ENCODE measurements at regions not wholly inside any gene's neighbourhood (a gene's known extent, or its start where the extent isn't known, plus 50 kb on each side); places are given as distances from the start of the nearest gene placed in this dataset.

DNA sequence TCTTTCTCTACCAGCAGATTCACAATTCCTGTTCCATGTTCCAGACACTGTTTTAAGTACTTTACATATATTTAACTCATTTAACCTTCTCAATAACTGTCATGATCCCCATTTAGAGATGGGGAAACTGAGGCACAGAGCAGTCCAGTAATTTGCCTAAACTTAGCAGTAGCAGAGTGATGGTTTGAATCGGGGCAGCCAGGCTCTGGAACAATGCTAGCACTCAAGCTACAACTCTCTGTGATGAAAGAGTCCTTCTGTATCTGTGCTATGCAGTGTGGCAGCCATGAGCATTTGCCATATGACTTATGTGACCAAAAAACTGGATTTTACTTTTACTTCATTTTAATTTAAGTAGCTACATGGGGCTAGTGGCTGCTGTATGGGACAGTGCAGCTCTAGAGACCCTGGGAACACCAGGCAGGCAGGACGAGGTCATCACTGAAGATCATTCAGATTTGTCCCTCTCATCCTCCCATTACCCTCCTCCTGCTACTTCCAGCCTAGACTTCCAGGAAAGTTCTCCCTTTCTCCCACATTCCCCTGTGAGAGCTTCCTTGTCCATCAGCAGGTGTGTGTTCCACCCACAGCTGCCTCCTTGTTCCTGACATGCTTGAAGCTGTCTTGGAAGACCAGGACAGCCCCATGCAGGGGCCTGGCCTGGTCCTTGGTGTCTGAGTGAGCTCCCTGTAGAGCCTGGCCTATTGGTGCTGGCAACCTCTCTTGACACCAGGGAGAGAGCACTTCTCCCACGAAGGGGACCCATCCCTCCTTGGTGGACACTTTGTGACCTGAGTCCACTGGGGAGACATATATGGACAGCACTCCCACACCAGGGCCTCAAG lies 157.0 kb downstream of the MRPL14 start:
- Mint-ChIP-seq H3K27ac (no peak overlapping the region), H3K27me3 (peaks cover 15% of the 10 kb centered on the region), H3K9me3 (no peaks in the 10 kb centered on the region), H3K4me1 (no peaks in the 10 kb centered on the region), H3K36me3 (ENCODE audit: low read depth) (no peaks in the 10 kb centered on the region), H3K4me3 (no peak overlapping the region)
- ChIA-PET CTCF (no interaction called here), POLR2A (no interaction called here)
- DNase-seq, result peak; percentile 12

DNA sequence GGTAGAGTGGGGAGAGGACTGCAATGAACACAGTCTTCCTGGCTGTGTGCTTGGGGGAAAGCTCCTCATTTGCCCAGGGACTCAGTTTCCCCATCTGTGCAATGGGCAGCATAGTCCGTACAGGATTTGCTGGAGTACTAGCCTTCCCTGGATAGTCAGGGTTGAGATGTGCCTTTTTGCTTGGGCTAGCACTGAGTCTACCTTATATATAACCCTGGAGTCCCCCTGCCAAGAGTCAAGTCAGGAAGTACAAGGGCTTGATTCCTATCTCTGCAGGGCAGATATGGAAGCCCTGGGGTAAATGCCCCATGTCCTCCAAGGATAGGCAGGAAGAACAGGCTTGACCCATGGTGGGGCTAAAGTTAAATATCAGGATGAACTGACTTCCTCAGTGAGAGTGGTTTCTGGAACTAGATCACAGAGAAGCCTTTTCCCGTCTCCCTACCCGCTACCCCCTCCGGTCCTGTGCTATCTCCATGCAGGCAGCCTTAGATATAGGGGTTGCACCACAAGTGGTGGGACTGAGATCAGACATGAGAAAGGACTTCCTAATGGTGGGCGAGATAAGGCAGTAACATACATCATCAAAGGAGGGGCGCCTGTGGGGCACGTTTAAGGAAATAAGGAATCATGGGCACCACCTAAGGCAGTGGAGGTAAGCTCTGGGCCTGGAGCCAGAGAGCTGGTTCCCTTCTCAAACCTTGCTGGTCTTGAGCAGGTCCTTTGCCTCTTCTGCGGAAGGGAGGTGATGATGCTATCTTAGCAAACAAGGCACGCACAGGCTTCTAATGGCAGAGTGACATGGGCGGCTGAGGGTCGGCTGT lies 157.9 kb downstream of the MRPL14 start:
- H3K27me3 Mint-ChIP-seq, result peaks cover 6% of the 10 kb centered on the region

DNA sequence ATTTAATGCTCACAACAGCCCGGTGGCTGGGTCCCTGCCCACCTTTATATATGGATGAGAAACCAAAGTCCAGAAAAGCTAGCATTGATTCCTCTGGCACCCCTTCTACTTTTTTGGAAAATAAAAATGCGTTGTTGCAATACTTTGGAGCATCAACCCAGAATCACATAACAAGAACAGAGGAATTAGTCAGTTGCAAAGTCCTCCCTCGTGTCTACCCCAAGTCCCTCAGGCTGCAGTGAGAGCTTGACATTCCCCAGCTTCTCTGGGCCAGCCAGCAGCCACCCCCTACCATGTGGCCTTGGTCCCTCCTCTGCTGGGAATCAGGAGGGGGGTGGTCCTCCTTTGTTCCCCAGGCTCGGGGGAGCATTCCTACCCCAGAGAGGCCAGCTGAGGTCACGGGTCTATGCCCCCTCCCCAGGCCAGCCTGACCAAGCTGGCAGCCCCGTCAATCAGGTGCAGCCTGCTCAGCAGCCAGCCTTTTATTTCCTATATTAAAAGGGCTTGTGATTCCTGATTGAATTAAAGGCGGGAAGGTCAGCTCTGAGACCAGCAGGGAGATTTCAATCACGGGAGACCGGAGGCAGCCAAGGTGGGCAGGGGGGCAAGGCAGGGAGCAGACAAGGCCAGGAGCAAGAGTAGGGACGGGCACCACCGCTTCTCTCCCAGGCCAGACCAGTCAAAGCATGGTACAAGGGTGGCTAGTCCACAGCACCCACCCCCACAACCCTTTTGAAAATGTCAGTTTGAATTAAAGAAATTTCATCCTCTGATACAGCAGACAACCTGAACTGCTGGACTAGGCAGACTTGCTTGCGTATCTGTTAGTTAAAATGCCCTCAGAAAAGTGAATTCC lies 158.9 kb downstream of the MRPL14 start:
- CTCF ChIA-PET, result interaction anchor here (1.0 kb wide), 1 partner anchor 111 kb away, joined by 3 read pairs; no protein-coding TSS in a partner anchor
- Mint-ChIP-seq H3K27me3 (no peaks in the 10 kb centered on the region), H3K4me3 (no peak overlapping the region), H3K27ac (no peak overlapping the region), H3K4me1 (no peaks in the 10 kb centered on the region), H3K36me3 (ENCODE audit: low read depth) (no peaks in the 10 kb centered on the region), H3K9me3 (no peaks in the 10 kb centered on the region)
- POLR2A ChIA-PET, result no interaction called here
- DNase-seq, result peak; percentile 12

More for the DNA sequence above, 157.9 kb downstream of the MRPL14 start:
- CTCF ChIA-PET, result no interaction called here
- POLR2A ChIA-PET, result no interaction called here
- no peak overlapping the region for H3K27ac Mint-ChIP-seq
- H3K4me3 Mint-ChIP-seq, result no peak overlapping the region
- H3K36me3 Mint-ChIP-seq (ENCODE audit: low read depth), result no peaks in the 10 kb centered on the region
- peak; percentile 9 for DNase-seq
- no peaks in the 10 kb centered on the region for H3K9me3 Mint-ChIP-seq
- no peaks in the 10 kb centered on the region for H3K4me1 Mint-ChIP-seq

DNA sequence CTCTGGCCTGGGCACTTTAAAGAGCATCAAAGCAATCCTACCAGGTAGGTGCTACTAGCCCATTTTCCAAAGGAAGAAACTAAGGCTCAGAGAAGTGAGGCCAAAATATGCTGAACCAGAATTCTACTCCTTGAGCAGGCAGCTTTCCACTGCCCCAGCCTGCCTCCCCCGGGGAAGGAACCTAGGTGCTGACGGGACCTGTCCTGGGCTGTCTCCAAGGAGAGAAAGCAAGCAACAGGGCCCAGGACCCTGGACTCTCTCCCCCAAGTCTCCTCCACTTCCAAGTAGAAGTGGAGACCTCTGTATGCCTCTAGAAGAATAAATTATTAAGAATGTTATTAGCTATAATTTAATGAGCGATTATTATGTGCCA lies 159.5 kb downstream of the MRPL14 start:
- Mint-ChIP-seq H3K4me3 (no peak overlapping the region), H3K27ac (no peak overlapping the region), H3K4me1 (no peaks in the 10 kb centered on the region), H3K36me3 (ENCODE audit: low read depth) (no peaks in the 10 kb centered on the region), H3K27me3 (no peaks in the 10 kb centered on the region), H3K9me3 (no peaks in the 10 kb centered on the region)
- ChIA-PET CTCF (interaction anchor here (1.0 kb wide), 1 partner anchor 111 kb away, joined by 3 read pairs; no protein-coding TSS in a partner anchor), POLR2A (no interaction called here)
- DNase-seq, result no peak

DNA sequence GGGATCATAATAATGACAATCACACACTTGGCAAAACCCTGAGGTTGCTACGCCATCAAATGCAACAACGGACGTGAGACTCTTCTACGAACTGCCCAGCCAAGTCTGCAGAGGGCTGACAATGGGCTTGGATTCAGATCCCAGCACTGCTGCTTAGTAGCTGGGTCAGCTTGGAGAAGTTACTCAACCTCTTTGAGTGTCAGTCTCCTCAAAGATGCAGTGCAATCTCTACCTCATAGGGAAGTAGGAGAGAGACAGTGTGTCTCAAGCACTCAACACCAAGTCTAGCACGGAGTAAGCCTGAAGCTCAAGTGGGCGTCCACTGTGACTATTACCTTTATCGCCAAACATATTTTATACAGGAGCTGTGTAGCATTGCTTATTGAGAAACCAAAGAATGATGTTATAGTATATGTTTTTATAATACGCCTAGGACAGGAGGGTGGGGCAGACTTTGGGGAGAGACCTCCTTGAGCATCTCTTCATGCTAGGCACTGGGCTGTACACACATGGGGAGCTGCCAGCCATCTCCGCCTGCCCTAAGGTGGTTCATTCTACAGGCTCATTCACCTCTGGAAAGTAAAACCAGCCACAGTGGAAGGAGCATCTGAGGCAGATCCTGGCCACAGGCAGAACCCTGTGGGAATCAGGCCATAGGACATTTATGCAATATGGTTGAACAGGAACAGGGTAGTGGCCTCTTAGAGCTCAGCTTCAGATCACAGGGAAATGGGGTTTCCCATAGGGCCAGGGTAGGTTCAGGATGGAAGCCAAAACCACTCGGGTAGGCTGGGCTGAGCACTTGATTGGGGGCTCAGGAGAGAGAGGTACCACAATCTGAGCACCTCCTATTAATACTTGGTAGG lies 160.2 kb downstream of the MRPL14 start:
- ChIA-PET POLR2A (no interaction called here), CTCF (interaction anchor here (1.0 kb wide), 1 partner anchor 112 kb away, joined by 3 read pairs; no protein-coding TSS in a partner anchor)
- H3K9me3 Mint-ChIP-seq, result no peaks in the 10 kb centered on the region
- no peaks in the 10 kb centered on the region for H3K36me3 Mint-ChIP-seq (ENCODE audit: low read depth)
- H3K27ac Mint-ChIP-seq, result no peak overlapping the region
- H3K27me3 Mint-ChIP-seq, result no peaks in the 10 kb centered on the region
- no peaks in the 10 kb centered on the region for H3K4me1 Mint-ChIP-seq
- no peak overlapping the region for H3K4me3 Mint-ChIP-seq
- DNase-seq, result peak; percentile 13

DNA sequence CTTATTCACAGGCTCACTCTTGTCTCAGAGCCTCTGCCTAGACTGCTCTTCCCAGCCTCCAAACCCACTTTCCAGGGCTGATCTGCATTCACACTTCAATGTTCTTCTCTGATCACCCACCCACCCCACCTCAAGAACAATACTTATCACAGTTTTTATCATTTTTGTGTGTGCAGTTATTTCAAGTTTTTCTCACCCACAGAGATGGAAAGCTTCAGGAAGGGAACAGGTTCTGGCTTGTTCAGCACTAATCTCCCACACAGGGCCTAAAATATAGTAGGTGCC lies 160.9 kb downstream of the MRPL14 start:
- H3K4me1 Mint-ChIP-seq, result no peaks in the 10 kb centered on the region
- no peak overlapping the region for H3K4me3 Mint-ChIP-seq
- POLR2A ChIA-PET, result no interaction called here
- H3K27me3 Mint-ChIP-seq, result peaks cover 6% of the 10 kb centered on the region
- no peaks in the 10 kb centered on the region for H3K36me3 Mint-ChIP-seq (ENCODE audit: low read depth)
- no peaks in the 10 kb centered on the region for H3K9me3 Mint-ChIP-seq
- CTCF ChIA-PET, result no interaction called here
- DNase-seq, result no peak
- H3K27ac Mint-ChIP-seq, result no peak overlapping the region

DNA sequence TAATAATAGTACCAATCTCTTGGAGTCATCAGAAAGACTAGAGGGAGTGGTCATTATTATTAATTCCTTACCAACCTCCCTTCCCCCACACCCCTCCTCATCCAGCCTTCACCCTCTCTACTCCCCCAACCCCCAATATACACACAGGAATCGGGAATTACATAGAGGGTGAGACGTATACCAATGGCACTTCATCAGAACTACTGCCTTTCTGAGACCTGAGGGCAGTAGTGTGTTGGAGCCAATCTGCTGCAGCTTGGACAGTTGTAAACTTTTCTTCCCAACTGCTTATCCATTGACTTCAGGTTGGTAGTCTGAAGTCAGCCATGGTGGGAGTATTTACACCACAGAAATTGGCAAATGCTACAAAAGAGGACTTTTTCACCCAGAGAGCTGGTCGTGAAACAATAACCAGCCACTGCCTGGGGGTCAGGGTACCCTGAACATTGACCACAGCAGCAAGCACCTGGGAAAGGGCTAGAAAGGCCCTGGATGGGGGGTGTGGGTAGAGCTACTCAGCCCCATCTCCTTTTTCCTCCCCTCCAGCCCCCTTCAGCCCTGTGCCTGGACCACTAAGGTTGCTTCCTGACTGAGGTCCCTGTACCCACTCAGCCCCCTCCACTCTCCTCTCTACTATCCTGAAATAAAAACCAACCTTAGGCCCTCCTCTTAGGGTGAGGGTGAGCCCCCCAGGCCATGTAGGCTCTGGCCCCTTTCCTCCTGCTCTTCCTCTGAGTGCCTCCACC lies 161.5 kb downstream of the MRPL14 start:
- POLR2A ChIA-PET, result no interaction called here
- CTCF ChIA-PET, result no interaction called here
- H3K4me1 Mint-ChIP-seq, result no peaks in the 10 kb centered on the region
- no peak overlapping the region for H3K27ac Mint-ChIP-seq
- H3K4me3 Mint-ChIP-seq, result no peak overlapping the region
- peak; percentile 6 for DNase-seq
- no peaks in the 10 kb centered on the region for H3K9me3 Mint-ChIP-seq
- H3K36me3 Mint-ChIP-seq (ENCODE audit: low read depth), result no peaks in the 10 kb centered on the region
- peaks cover 10% of the 10 kb centered on the region for H3K27me3 Mint-ChIP-seq

DNA sequence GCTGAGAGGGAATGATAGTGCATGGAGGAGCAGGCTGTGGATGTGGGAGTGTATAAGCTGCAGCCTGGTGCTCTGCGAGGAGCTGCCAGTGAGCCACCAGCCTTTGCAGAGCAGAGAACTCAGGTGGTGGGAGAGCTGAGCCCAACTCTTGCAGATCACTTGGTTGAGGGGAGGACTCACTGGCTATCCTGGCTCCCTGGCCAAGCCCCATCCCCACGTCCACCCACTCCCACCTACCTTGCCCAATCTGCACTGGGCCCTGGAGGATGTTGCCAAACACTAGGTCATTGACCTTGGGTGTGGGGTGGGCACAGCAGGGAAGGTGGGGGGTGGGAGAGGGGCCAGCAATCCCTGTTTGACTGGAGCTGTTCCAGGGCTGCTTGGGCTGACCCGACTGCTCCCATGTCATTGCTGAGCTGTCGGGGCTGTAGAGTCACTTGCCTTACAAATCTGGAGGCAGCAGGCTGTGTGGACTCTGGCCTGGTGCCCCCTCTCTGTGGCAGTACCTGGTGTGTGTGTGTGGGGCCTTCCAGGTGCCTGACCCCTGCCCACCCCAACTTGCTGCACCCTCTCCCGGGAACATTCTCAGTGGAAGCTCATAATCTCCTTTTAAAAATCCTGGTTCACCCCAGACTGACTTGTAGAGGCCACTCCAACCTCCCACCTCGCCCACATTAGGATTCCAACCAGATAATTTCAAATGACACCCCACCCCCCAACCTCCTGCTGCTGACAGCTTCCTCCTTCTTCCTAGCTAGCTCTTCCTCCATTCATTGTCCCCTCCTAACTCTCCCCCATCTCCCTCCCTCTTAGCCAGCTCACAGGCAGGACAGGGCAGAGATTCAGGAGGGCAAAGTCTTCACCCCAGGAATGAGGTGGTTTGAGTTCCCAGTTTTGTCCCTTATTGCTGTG lies 162.3 kb downstream of the MRPL14 start:
- ChIA-PET CTCF (no interaction called here), POLR2A (no interaction called here)
- H3K27ac Mint-ChIP-seq, result no peak overlapping the region

DNA sequence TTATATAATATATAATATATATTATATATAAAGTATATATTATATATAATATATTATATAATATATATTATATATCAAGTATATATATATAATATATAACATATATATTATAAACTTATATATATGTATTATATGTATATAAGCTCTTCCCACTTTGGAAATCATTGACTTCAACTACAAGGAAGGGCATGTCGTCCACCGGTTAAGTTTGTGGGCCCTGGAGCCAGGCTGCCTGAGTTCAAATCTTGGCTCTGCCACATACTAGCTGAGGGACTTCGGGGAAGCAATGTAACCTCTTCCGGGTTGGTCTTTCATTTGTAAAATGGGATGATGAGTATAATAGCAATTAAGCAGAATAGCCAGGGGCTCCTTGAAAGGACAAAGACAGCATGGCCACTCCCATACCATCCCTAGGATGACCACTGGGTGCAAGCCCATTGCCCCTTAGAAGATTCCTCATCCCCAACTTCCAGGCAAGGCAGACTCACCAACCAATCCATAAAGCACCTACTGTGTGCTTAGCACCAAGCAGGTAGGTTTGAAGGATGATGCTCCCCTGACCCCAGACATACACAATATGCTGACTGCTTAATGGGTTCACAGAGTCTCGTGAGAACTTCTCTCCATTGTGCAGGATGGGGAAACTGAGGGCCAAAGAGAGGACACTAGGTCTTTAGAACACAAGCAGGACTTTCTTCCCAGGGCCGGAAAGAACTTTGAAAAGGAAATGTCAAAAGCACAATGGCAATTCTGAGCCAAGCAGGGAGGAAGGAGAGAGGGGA lies 163.2 kb downstream of the MRPL14 start:
- CTCF ChIA-PET, result no interaction called here
- H3K4me3 Mint-ChIP-seq, result no peak overlapping the region
- H3K36me3 Mint-ChIP-seq (ENCODE audit: low read depth), result no peaks in the 10 kb centered on the region
- H3K27me3 Mint-ChIP-seq, result peaks cover 18% of the 10 kb centered on the region
- POLR2A ChIA-PET, result no interaction called here
- H3K9me3 Mint-ChIP-seq, result no peaks in the 10 kb centered on the region
- peak; percentile 8 for DNase-seq
- no peaks in the 10 kb centered on the region for H3K4me1 Mint-ChIP-seq
- no peak overlapping the region for H3K27ac Mint-ChIP-seq

More for the DNA sequence above, 162.3 kb downstream of the MRPL14 start:
- Mint-ChIP-seq H3K27me3 (peaks cover 13% of the 10 kb centered on the region), H3K4me1 (no peaks in the 10 kb centered on the region), H3K36me3 (ENCODE audit: low read depth) (no peaks in the 10 kb centered on the region), H3K4me3 (no peak overlapping the region), H3K9me3 (no peaks in the 10 kb centered on the region)
- DNase-seq, result peak; percentile 5

DNA sequence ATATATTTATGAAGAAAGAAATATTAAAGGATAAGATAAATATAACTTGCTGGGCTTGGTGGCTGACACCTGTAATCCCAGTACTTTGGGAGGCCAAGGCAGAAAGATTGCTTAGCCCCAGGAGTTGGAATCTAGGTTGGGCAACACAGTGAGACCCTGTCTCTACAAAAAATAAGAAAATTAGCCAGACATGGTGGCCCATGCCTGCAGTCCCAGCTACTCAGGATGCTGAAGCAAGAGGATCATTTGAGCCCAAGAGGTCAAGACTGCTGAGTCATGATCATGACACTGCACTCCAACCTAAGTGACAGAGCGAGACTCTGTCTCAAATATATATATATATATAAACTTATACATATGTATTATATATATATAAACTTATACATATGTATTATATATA lies 164.0 kb downstream of the MRPL14 start:
- POLR2A ChIA-PET, result no interaction called here
- Mint-ChIP-seq H3K36me3 (ENCODE audit: low read depth) (no peaks in the 10 kb centered on the region), H3K4me1 (no peaks in the 10 kb centered on the region), H3K4me3 (no peak overlapping the region), H3K27me3 (peaks cover 22% of the 10 kb centered on the region), H3K27ac (no peak overlapping the region), H3K9me3 (no peaks in the 10 kb centered on the region)
- no peak for DNase-seq
- CTCF ChIA-PET, result no interaction called here

DNA sequence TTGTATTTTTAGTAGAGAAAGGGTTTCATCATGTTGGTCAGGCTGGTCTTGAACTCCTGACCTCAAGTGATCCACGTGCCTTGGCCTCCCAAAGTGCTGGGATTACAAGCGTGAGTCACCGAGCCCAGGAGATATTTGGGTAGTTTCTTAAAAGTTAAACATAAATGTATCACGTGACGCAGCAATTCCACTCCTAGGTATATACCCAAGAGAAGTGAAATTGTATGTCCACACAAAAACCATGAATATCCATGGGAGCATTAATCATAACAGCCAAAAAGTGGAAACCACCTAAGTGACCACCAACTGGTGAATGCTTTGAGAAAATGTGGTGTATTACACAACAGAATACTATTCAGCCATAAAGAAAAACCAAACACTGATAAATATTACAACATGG lies 164.8 kb downstream of the MRPL14 start:
- Mint-ChIP-seq H3K9me3 (no peaks in the 10 kb centered on the region), H3K27ac (no peak overlapping the region), H3K27me3 (peaks cover 28% of the 10 kb centered on the region), H3K4me3 (no peak overlapping the region), H3K36me3 (ENCODE audit: low read depth) (no peaks in the 10 kb centered on the region), H3K4me1 (no peaks in the 10 kb centered on the region)
- CTCF ChIA-PET, result no interaction called here
- POLR2A ChIA-PET, result no interaction called here
- no peak for DNase-seq

Data from activated CD4-positive, alpha-beta memory T cell treated with anti-CD3 and anti-CD28 coated beads, Interleukin-2, amount 10 ng/mL, durations not matched to agents 7 days and 5 days (primary cell).